Adrenal gland (tissue), 9 donors: ENCODE measurements at regions not wholly inside any gene's neighbourhood (a gene's known extent, or its start where the extent isn't known, plus 50 kb on each side); places are given as distances from the start of the nearest gene placed in this dataset.

Experiments used
- DNase-seq, 7 donors: peaks; one replicate each; pipeline ENCODE4 v3.0.0-alpha.2; 2019 to 2020
- H3K27ac ChIP-seq, 5 donors: fragments of 200-600 bp; sonication (generic) in 4 of 5; 1 replicate in 3 of 5; 2 replicates in 2 of 5; pipeline versions ENCODE4 v1.5.1 to v1.8.0; 2016 to 2020; ENCODE audit warnings: mild to moderate bottlenecking in 1 of 5
- H3K27me3 ChIP-seq: fragments of 200-600 bp; 2 replicates; pipeline ENCODE4 v1.8.0; 2021
- H3K36me3 ChIP-seq, 2 donors: fragments of 200-600 bp; replicated peaks in 1 of 2; 1 replicate in 1 of 2; 2 replicates in 1 of 2; pipeline versions ENCODE4 v1.5.1 to v1.8.0; 2018 to 2022
- H3K4me1 ChIP-seq, 2 donors: fragments of 200-600 bp; replicated peaks in 1 of 2; 1 replicate in 1 of 2; 2 replicates in 1 of 2; pipeline versions ENCODE4 v1.5.1 to v1.8.0; 2018 to 2021
- H3K4me3 ChIP-seq, 4 donors: fragments of 200-600 bp; sonication (generic) in 3 of 4; one replicate each; pipeline ENCODE4 v1.5.1; 2016 to 2018
- H3K9me3 ChIP-seq, 3 donors: fragments of 200-600 bp; sonication (generic) in 1 of 3; replicated peaks in 1 of 3; 1 replicate in 2 of 3; 2 replicates in 1 of 3; pipeline versions ENCODE4 v1.5.1 to v1.8.0; 2016 to 2021
- CTCF ChIP-seq, 6 experiments: fragments of 450-650 bp in 4 of 6; fragments of 200-600 bp in 2 of 6; sonication (generic) in 1 of 6; IDR thresholded peaks; 1 replicate in 5 of 6; 2 replicates in 1 of 6; pipeline versions ENCODE4 v1.5.1 to v1.8.0; 2016 to 2021; ENCODE audit warnings: antibody characterized with exemption in 6 of 6, mild to moderate bottlenecking in 2 of 6, moderate library complexity in 1 of 6
- POLR2A ChIP-seq, 2 donors: fragments of 450-650 bp; IDR thresholded peaks; one replicate each; pipeline ENCODE4 v1.6.1; 2017; ENCODE audit warnings: antibody characterized with exemption in 2 of 2, mild to moderate bottlenecking in 2 of 2, moderate library complexity in 1 of 2
- WGBS, 4 donors: extraction: QIAGEN DNeasy Blood & Tissue Kit in 2 of 4; methylation state at CpG; one replicate each; pipeline versions ENCODE4 v1.1.5 to v1.1.7; 2013 to 2017; 5-methylcytosine and 5-hydroxymethylcytosine counted together
- intact Hi-C, 2 donors: fragments of 100-400 bp; cut with DNase I; formaldehyde crosslinking; loops; one replicate each; pipeline versions ENCODE4 v1.14.1 to v1.15.0; 2022 to 2023
- donor health status: healthy with polysubstance abuse.
- donor health status: Bipolar disorder and iron deficiency.
- donor health status: DM: yes; HTN: yes; CAD: no.
- donor health status: DM: no; HTN: no; CAD: no.
- donor health status: DM: no; HTN: no; CAD: no.

- no peaks in the 10 kb centered on the region for H3K36me3 ChIP-seq
- no peak overlapping the region for H3K4me3 ChIP-seq
- DNase-seq, result no peak
- H3K9me3 ChIP-seq, result no peaks in the 10 kb centered on the region
- H3K27ac ChIP-seq, result no peak overlapping the region
- 40 to 52% (median 46%) methylated on average over 9 of the region's 9 CpGs for WGBS, 4 donors
- intact Hi-C loops, result no loop called here
- no peak for TF ChIP-seq POLR2A (IDR thresholded peaks at IDR 0.05)
- TF ChIP-seq CTCF (IDR thresholded peaks at IDR 0.05), result no peak
- no peaks in the 10 kb centered on the region for H3K27me3 ChIP-seq
- no peaks in the 10 kb centered on the region for H3K4me1 ChIP-seq
These were observed 123.2 kb upstream of the RAP2B start for GRCh38 chr3:153038779-153039178.

- no peak overlapping the region for H3K4me3 ChIP-seq
- TF ChIP-seq CTCF (IDR thresholded peaks at IDR 0.05), result no peak
- TF ChIP-seq POLR2A (IDR thresholded peaks at IDR 0.05), result no peak
- no peak overlapping the region for H3K27ac ChIP-seq
- no peaks in the 10 kb centered on the region for H3K27me3 ChIP-seq
- no peaks in the 10 kb centered on the region for H3K36me3 ChIP-seq
- 58 to 78% (median 74%) methylated on average over 2 of the region's 2 CpGs for WGBS, 4 donors
- no peaks in the 10 kb centered on the region for H3K9me3 ChIP-seq
- H3K4me1 ChIP-seq, result no peaks in the 10 kb centered on the region
- DNase-seq, result no peak
- intact Hi-C loops, result loop anchor here in 1 of 2 donors (5.0 kb wide), 1 partner anchor 726 kb away; no protein-coding TSS in a partner anchor
These were observed 120.8 kb upstream of the RAP2B start for GRCh38 chr3:153041181-153041580.

- H3K9me3 ChIP-seq, result no peaks in the 10 kb centered on the region
- no peak overlapping the region for H3K27ac ChIP-seq
- no peak for DNase-seq
- no peaks in the 10 kb centered on the region for H3K27me3 ChIP-seq
- H3K36me3 ChIP-seq, result no peaks in the 10 kb centered on the region
- no peak overlapping the region for H3K4me3 ChIP-seq
- WGBS, 4 donors, result 38 to 96% (median 61%) methylated on average over 1 of the region's 1 CpG
- no peaks in the 10 kb centered on the region for H3K4me1 ChIP-seq
- intact Hi-C loops, result loop anchor here in 1 of 2 donors (5.0 kb wide), 1 partner anchor 725 kb away; no protein-coding TSS in a partner anchor
- no peak for TF ChIP-seq CTCF (IDR thresholded peaks at IDR 0.05)
- no peak for TF ChIP-seq POLR2A (IDR thresholded peaks at IDR 0.05)
These were observed 119.9 kb upstream of the RAP2B start for GRCh38 chr3:153042088-153042487.

GRCh38 chr3:153043729-153044328, 118.2 kb upstream of the RAP2B start:
- no peaks in the 10 kb centered on the region for H3K27me3 ChIP-seq
- no peak overlapping the region for H3K4me3 ChIP-seq
- WGBS, 4 donors, result 49 to 88% (median 66%) methylated on average over 3 of the region's 3 CpGs
- no peak overlapping the region for H3K27ac ChIP-seq
- H3K4me1 ChIP-seq, result no peaks in the 10 kb centered on the region
- TF ChIP-seq CTCF (IDR thresholded peaks at IDR 0.05) (no peak), POLR2A (IDR thresholded peaks at IDR 0.05) (no peak)
- DNase-seq, result no peak
- no peaks in the 10 kb centered on the region for H3K36me3 ChIP-seq
- intact Hi-C loops, result loop anchor here in 1 of 2 donors (5.0 kb wide), 1 partner anchor 723 kb away; no protein-coding TSS in a partner anchor
- no peaks in the 10 kb centered on the region for H3K9me3 ChIP-seq
